ENCODE measurements at regions not wholly inside any gene's neighbourhood (a gene's known extent, or its start where the extent isn't known, plus 50 kb on each side); places are given as distances from the start of the nearest gene placed in this dataset.

- Histone ChIP-seq H3K9me3 (ENCODE audit: control insufficient read depth, insufficient read depth, low read depth, low read length) (no peaks in the 10 kb centered on the region), H3K4me1 (ENCODE audit: control insufficient read depth, insufficient read depth, low read length) (peaks cover 6% of the 10 kb centered on the region), H3K27ac (ENCODE audit: extremely low read depth, low read depth, low read length) (no peak overlapping the region), H3K4me3 (ENCODE audit: low read depth, low read length) (no peak overlapping the region), H3K36me3 (ENCODE audit: control insufficient read depth in 2 of 2, insufficient read depth in 1 of 2, low read length in 2 of 2) (no peaks in the 10 kb centered on the region)
- ChIA-PET POLR2A (no interaction called here), CTCF (no interaction called here)
- TF ChIP-seq HOXC10 (CRISPR knock-in tag; IDR thresholded peaks at IDR 0.05) = no peak
These were observed 351.7 kb downstream of the ZNF608 start for GRCh38 chr5:124394700-124395245.

- H3K27ac ChIP-seq (ENCODE audit: extremely low read depth, low read depth, low read length) = no peak overlapping the region
- no peaks in the 10 kb centered on the region for H3K36me3 ChIP-seq (ENCODE audit: control insufficient read depth in 2 of 2, insufficient read depth in 1 of 2, low read length in 2 of 2)
- TF ChIP-seq SALL2 (tag by site-specific recombination; IDR thresholded peaks at IDR 0.05; ENCODE audit: borderline replicate concordance) (no peak), MZF1 (tag by site-specific recombination; IDR thresholded peaks at IDR 0.05; ENCODE audit: borderline replicate concordance) (no peak), ZNF19 (tag by site-specific recombination; IDR thresholded peaks at IDR 0.05; ENCODE audit: low read depth) (no peak), ZNF529 (tag by site-specific recombination; IDR thresholded peaks at IDR 0.05; ENCODE audit: insufficient replicate concordance) (no peak), ZNF623 (tag by site-specific recombination; IDR thresholded peaks at IDR 0.05) (no peak), ZNF184 (tag by site-specific recombination; IDR thresholded peaks at IDR 0.05) (no peak), ZNF777 (tag by site-specific recombination; IDR thresholded peaks at IDR 0.05; ENCODE audit: borderline replicate concordance) (no peak), ZNF704 (tag by site-specific recombination; IDR thresholded peaks at IDR 0.05) (no peak), GLIS1 (tag by site-specific recombination; IDR thresholded peaks at IDR 0.05) (no peak), ZNF175 (tag by site-specific recombination; IDR thresholded peaks at IDR 0.05) (no peak), ZNF707 (tag by site-specific recombination; IDR thresholded peaks at IDR 0.05) (no peak), INSM2 (tag by site-specific recombination; IDR thresholded peaks at IDR 0.05) (no peak), ZNF785 (tag by site-specific recombination; IDR thresholded peaks at IDR 0.05) (no peak), ZNF660 (tag by site-specific recombination; IDR thresholded peaks at IDR 0.05) (no peak), ZBTB6 (tag by site-specific recombination; IDR thresholded peaks at IDR 0.05) (no peak), ZNF362 (tag by site-specific recombination; IDR thresholded peaks at IDR 0.05) (no peak), ZNF354C (tag by site-specific recombination; IDR thresholded peaks at IDR 0.05; ENCODE audit: borderline replicate concordance, low read depth) (no peak), ZBTB21 (tag by site-specific recombination; IDR thresholded peaks at IDR 0.05) (no peak)
- ChIA-PET CTCF (interaction anchor here (0.5 kb wide), 1 partner anchor 288 kb away, joined by 5 read pairs; no protein-coding TSS in a partner anchor), POLR2A (no interaction called here)
- H3K4me3 ChIP-seq (ENCODE audit: low read depth, low read length) = no peak overlapping the region
- no peaks in the 10 kb centered on the region; the same call in 1 of the 2 replicates for H3K9me3 ChIP-seq (ENCODE audit: control insufficient read depth, insufficient read depth, low read depth, low read length)
- H3K4me1 ChIP-seq (ENCODE audit: control insufficient read depth, insufficient read depth, low read length) = peaks cover 6% of the 10 kb centered on the region
These were observed 352.7 kb downstream of the ZNF608 start for GRCh38 chr5:124393584-124394379.

All from HEK293 (cell line).